Ecto neural progenitor cell (in vitro differentiated cells): ENCODE measurements at regions not wholly inside any gene's neighbourhood (a gene's known extent, or its start where the extent isn't known, plus 50 kb on each side); places are given as distances from the start of the nearest gene placed in this dataset.
"Not testable (repeated sequence)": the region's sequence is repeated elsewhere in the genome, so short reads cannot be mapped to it uniquely, and the experiment has no call there.

Experiments used
- DNase-seq: peaks from one replicate; pipeline ENCODE4 v3.0.0-alpha.2; 2018; ENCODE audit warnings: low spot score

- DNase-seq, result no peak
Measured at GRCh38 chr13:96934889-96935489, 59.3 kb downstream of the OXGR1 start.

- DNase-seq, result no peak
Measured at GRCh38 chr13:96925916-96926628, 68.2 kb downstream of the OXGR1 start.

DNA sequence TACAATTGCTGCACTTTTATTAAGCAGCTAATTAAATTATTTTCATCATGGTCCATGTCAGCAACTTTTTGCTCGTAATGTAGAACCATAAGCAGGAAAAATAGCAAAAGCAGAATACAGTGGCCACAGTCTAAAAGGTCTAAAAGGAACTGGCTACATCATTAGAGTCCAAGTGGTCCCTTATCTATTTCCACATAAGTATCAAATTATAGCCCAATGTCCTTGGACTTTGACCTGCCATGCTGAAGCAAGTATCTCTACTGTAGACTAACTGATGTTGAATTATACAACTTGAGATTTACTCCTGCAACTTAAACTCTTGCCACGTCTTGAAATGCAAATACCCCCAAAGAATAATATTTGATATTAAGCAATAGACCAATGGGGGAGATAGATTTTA is 68.8 kb downstream of the OXGR1 start:
- no peak for DNase-seq

- DNase-seq, result not testable (repeated sequence)
Measured at GRCh38 chr13:96918861-96919631, 75.2 kb downstream of the OXGR1 start.

DNA sequence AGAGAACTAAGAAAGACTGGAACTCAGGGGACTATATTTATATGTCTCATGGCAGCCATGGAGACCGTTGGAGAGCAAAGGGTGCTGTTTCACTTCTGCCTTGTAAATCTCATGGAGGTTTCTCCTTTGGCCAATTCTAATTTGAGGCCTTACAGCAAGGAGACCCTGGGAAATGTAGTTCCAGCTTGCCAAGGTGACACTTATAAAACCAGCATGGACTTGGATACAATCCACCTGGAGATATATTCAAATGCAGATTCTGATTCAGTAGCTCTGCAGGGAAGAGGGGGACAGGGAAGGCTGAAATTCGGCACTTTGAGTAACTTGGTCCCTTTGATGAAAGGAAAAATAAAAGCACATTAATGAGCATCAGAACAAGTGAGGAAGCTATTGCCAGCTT is 90.0 kb downstream of the OXGR1 start:
- no peak for DNase-seq

DNA sequence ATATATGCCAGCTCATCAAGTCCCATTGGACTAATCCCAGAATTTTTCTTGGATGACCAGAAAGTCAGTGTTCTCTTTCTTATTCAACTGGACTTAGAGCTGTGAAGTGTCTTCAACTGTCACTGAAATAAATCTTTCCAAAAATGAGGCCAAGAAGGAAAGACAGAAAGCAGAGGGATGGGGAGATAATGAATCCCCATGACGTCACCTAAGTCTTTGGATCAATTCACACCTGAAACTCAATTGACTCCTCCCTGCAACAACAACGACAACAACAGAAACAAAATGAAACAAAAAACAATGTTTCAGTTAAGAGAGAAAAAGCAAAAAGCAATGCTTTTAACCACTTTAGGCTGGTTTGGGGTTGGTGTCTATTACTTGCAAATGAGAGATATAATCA is 91.2 kb downstream of the OXGR1 start:
- DNase-seq, result no peak

DNA sequence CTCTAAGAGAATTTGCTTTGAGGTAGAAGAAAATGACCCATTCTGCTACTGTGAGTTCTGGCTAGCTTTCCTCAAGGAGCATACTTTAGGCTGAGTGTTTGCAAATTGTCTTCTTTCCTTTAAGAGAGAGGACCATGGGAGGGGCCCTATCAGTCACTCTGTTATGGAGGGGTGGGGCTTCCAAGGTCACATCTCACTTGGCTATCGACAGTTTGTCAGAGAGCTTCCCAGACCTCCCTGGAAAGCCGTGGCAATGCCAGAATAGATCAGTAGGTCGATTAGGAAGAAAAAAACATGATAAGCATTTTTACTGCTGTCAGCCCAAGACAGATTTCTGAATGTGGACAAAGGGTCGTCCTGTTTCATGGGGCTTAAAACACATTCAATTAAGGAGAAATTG is 93.3 kb downstream of the OXGR1 start:
- no peak for DNase-seq

DNA sequence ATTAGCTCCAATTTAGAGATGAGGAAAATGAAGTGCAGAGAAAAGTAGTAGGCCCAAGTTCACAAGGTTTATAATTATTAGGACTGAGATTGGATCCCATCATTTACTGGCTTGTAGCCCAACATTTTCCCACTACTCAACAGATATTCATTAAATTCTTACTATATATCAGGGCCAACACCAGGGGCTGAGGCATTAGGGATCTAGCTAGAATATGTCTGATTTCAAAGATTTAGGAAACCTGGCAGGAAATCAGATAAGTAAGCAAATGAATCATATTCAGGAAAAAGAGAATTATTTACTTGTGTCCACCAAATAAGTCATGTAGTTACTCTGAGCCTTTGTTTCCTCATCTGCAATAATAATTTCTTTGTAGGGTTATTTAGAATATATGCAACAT is 94.3 kb downstream of the OXGR1 start:
- no peak for DNase-seq

- DNase-seq, result peak; percentile 54
Measured at GRCh38 chr13:96898646-96899254, 95.5 kb downstream of the OXGR1 start.

GRCh38 chr13:96898212-96898611 is 96.1 kb downstream of the OXGR1 start:
- DNase-seq, result no peak
